Lower lobe of right lung (tissue), 2 donors: ENCODE measurements at regions not wholly inside any gene's neighbourhood (a gene's known extent, or its start where the extent isn't known, plus 50 kb on each side); places are given as distances from the start of the nearest gene placed in this dataset.

Experiments
- ATAC-seq, 2 donors: fragments of 200-7000 bp; cut with Tn5 transposase; one replicate each; pipeline ENCODE4 v1.9.1; 2020 to 2022; ENCODE audit warnings: mild to moderate bottlenecking in 2 of 2, moderate library complexity in 2 of 2
- DNase-seq: peaks from one replicate; pipeline ENCODE4 v3.0.0-alpha.2; 2020
- H3K27ac ChIP-seq: fragments of 200-600 bp; one replicate; pipeline ENCODE4 v1.8.0; 2022
- H3K27me3 ChIP-seq: fragments of 200-600 bp; one replicate; pipeline ENCODE4 v1.8.0; 2022; ENCODE audit warnings: low read depth
- H3K36me3 ChIP-seq: fragments of 200-600 bp; one replicate; pipeline ENCODE4 v1.8.0; 2022; ENCODE audit warnings: mild to moderate bottlenecking
- H3K4me1 ChIP-seq: fragments of 200-600 bp; one replicate; pipeline ENCODE4 v1.8.0; 2022
- H3K4me3 ChIP-seq: fragments of 200-600 bp; one replicate; pipeline ENCODE4 v1.8.0; 2022; ENCODE audit warnings: mild to moderate bottlenecking
- H3K9me3 ChIP-seq: fragments of 200-600 bp; one replicate; pipeline ENCODE4 v1.8.0; 2022
- intact Hi-C: fragments of 100-400 bp; cut with DNase I; formaldehyde crosslinking; loops from one replicate; pipeline ENCODE4 v1.11.0; 2022
- TF ChIP-seq, protein P1 (sequence below): fragments of 200-600 bp; IDR thresholded peaks from one replicate; pipeline ENCODE4 v1.8.0; 2022; ENCODE audit warnings: antibody characterized with exemption, mild to moderate bottlenecking
- donor health status: DM: no; HTN: yes; CAD: no; lungs with severe emphysema.

DNA sequence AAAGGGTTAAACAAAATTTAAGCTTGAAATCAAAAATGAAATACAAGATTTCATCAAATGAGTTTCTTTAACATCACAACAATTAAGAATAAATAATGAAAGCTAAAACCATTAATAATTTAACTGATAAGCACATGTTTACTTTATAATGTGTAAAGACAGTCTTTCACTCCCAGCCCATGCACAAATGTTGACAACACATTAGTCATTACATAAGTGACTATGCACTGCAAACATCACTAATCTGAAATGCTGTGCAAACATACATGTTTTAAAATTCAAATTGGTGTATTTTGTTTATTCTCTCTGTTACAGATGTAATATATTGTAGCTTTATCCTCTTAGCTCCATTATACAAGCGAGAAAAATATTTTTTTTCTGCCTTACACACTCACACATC lies 220.6 kb upstream of the CPXCR1 start:
- ATAC-seq = no peak
- Histone ChIP-seq H3K27ac (no peak overlapping the region), H3K4me1 (no peaks in the 10 kb centered on the region), H3K36me3 (no peaks in the 10 kb centered on the region), H3K27me3 (no peaks in the 10 kb centered on the region), H3K9me3 (no peaks in the 10 kb centered on the region), H3K4me3 (no peak overlapping the region)
- TF ChIP-seq, protein P1, sequence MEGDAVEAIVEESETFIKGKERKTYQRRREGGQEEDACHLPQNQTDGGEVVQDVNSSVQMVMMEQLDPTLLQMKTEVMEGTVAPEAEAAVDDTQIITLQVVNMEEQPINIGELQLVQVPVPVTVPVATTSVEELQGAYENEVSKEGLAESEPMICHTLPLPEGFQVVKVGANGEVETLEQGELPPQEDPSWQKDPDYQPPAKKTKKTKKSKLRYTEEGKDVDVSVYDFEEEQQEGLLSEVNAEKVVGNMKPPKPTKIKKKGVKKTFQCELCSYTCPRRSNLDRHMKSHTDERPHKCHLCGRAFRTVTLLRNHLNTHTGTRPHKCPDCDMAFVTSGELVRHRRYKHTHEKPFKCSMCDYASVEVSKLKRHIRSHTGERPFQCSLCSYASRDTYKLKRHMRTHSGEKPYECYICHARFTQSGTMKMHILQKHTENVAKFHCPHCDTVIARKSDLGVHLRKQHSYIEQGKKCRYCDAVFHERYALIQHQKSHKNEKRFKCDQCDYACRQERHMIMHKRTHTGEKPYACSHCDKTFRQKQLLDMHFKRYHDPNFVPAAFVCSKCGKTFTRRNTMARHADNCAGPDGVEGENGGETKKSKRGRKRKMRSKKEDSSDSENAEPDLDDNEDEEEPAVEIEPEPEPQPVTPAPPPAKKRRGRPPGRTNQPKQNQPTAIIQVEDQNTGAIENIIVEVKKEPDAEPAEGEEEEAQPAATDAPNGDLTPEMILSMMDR = no peak
- DNase-seq = no peak
- intact Hi-C loops = no loop called here

DNA sequence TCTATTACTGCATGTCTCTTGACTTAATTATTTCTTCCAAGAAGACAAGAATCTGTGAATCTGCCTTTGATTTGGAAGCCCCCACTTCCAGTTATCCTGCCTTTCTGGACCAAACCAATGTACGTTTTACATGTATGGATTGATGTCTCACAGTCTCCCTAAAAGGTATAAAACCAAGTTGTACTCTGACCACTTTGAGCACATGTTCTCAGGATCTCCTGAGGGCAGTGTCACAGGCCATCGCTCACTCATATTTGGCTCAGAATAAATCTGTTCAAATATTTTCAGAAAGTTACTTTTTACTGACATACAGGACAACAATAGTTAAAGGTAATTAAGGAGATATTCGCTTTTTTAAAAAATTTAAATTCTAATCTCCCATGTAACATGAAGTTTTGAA lies 188.6 kb upstream of the CPXCR1 start:
- intact Hi-C loops = no loop called here
- DNase-seq = no peak
- Histone ChIP-seq H3K4me1 (no peaks in the 10 kb centered on the region), H3K27me3 (no peaks in the 10 kb centered on the region), H3K4me3 (no peak overlapping the region), H3K27ac (no peak overlapping the region), H3K36me3 (no peaks in the 10 kb centered on the region), H3K9me3 (no peaks in the 10 kb centered on the region)
- no peak for ATAC-seq
- TF ChIP-seq, protein P1 = no peak

DNA sequence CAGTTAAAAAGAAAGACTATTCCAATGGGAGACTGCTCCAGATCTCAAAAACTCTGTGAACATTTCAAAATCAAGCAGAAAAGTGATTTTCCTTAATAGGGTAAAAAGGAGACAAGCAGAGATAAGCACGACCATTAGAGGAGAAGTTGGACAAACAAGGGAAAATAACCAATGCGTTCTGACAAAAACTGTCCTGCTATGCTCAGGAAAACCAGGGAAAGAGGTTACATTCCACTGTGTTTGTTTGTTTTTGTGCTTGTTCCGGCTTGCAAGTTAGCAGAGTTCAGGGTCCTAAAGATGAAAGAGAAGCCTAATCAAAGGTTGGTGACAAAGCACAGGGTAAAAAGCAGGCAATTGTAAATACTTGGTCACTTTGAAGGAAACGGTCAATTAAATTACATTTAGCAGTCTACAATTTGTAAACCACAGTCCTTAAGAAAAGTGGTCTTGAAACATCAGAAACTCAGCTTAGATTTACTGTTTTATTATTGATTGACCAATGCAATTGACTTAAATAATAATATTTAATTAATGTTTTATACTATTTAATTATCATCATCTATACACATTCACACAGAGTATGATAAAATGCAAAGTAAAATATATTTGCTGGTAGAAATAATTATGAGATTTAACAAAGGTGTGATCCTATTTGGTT lies 186.2 kb upstream of the CPXCR1 start:
- ATAC-seq (no peak), DNase-seq (no peak)
- TF ChIP-seq, protein P1 = no peak
- no peaks in the 10 kb centered on the region for H3K9me3 ChIP-seq
- H3K27ac ChIP-seq = no peak overlapping the region
- no peak overlapping the region for H3K4me3 ChIP-seq
- H3K4me1 ChIP-seq = no peaks in the 10 kb centered on the region
- H3K27me3 ChIP-seq = no peaks in the 10 kb centered on the region
- H3K36me3 ChIP-seq = no peaks in the 10 kb centered on the region
- intact Hi-C loops = no loop called here

DNA sequence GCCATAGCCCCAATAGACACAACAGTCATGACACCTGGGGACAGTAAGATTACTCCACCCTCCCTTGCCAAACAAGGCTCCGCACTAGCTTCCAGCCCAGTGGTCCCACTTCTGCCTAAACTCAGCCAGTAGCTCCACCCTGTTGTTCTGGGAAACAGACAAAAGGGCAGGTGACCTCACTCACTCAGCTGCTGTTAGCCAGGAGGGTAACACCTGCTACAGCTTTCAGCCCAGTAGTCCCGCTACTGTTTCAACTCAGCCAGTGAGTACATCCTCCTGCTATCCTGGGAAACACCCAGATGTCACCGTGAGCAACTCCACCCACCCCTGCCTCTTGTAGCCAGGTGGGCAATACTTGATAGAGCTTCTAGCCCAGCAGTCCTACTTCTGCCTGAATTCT lies 162.7 kb upstream of the CPXCR1 start:
- no peaks in the 10 kb centered on the region for H3K27me3 ChIP-seq
- H3K4me3 ChIP-seq = no peak overlapping the region
- no peaks in the 10 kb centered on the region for H3K4me1 ChIP-seq
- TF ChIP-seq, protein P1 = no peak
- ATAC-seq (no peak), DNase-seq (no peak)
- intact Hi-C loops = no loop called here
- no peak overlapping the region for H3K27ac ChIP-seq
- H3K36me3 ChIP-seq = no peaks in the 10 kb centered on the region
- H3K9me3 ChIP-seq = no peaks in the 10 kb centered on the region

DNA sequence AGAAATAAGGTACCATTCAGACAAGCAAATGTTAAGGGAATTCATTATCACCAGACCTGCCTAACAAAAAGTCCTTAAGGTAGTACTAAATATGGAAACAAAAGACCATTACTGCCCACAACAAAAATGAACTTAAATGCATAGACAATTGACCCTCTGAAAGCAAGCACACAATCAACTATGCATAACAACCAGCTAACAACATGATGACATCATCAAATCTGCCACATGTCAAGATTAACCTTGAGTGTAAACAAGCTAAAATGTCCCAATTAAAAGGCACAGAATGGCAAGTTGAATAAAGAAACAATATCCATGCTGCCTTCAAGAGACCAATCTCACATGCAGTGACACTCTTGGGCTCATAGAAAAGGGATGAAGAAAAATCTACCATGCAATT lies 160.7 kb upstream of the CPXCR1 start:
- no peak overlapping the region for H3K27ac ChIP-seq
- no peaks in the 10 kb centered on the region for H3K27me3 ChIP-seq
- no peaks in the 10 kb centered on the region for H3K4me1 ChIP-seq
- ATAC-seq (no peak), DNase-seq (no peak)
- TF ChIP-seq, protein P1 = no peak
- no peaks in the 10 kb centered on the region for H3K36me3 ChIP-seq
- no peaks in the 10 kb centered on the region for H3K9me3 ChIP-seq
- no peak overlapping the region for H3K4me3 ChIP-seq
- intact Hi-C loops = no loop called here
